CD4-positive, alpha-beta T cell treated with Interleukin-10 for 1 hour (primary cell): ENCODE measurements at regions not wholly inside any gene's neighbourhood (a gene's known extent, or its start where the extent isn't known, plus 50 kb on each side); places are given as distances from the start of the nearest gene placed in this dataset.

Experiments used
- DNase-seq: peaks from one replicate; pipeline ENCODE4 v3.0.0-alpha.2; 2020

- DNase-seq, result no peak
Measured at GRCh38 chr1:239840336-239840735, 251.3 kb upstream of the FMN2 start.

- DNase-seq, result no peak
Measured at GRCh38 chr1:239840790-239841189, 250.9 kb upstream of the FMN2 start.

DNA sequence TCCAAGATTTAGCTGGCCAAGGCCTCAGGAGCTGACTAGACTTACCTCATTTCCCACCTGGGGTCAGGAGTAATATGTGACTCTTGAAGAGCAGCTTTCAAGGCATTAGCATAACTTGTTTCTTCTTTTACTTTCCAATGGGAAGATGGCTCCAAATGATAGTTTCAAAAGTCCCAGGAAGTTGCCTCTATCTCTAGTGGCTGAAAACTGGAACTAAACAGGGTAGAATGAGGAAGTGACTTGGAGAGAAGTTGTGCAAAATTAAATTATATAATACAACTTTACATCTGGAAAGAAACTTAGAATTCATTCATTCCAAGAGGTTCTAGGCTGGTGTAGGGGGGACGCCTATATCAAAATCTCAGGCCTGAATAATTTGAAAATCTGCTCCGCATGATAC lies 250.1 kb upstream of the FMN2 start:
- DNase-seq, result no peak

DNA sequence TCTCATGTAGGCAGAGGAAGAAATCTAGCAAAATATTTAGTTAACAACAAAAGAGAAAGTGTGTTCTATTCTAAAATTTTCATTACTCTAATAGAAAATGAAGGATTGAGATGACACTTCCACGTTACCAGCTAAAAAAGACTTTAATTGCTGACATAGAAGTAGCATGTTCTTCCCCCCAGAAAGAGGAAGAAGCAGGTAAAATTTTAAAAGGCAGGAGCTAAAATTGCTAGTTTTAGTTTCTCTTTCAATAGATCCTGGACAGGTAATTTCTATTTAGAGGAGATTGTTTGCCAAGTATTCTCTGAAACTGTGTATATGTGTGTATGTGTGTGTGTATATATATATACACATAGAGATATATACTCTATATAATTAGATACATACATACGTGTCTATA lies 248.1 kb upstream of the FMN2 start:
- DNase-seq, result no peak

DNA sequence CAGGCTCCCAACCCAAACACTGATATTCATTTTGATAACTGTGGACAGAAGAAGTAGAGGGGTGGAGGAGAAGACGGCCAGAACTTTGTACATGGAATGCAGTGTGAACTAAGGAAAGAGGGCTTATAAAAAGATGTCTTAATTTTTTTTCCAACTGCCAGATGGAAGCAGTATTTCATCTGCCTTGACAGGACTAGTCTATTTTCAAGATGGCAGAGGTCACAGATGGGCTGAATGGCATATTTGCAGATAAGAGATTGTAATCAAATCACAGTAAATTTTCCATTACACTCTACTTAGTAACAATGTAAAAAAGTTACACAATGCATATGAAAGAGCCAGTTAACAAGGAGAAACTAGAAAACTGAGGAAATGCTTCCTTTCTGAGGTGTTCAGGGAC lies 246.8 kb upstream of the FMN2 start:
- no peak for DNase-seq

- DNase-seq, result no peak
Measured at GRCh38 chr1:239854922-239855321, 236.8 kb upstream of the FMN2 start.

- DNase-seq, result no peak
Measured at GRCh38 chr1:239856067-239856466, 235.6 kb upstream of the FMN2 start.

GRCh38 chr1:239856924-239857323 lies 234.8 kb upstream of the FMN2 start:
- DNase-seq, result no peak

DNA sequence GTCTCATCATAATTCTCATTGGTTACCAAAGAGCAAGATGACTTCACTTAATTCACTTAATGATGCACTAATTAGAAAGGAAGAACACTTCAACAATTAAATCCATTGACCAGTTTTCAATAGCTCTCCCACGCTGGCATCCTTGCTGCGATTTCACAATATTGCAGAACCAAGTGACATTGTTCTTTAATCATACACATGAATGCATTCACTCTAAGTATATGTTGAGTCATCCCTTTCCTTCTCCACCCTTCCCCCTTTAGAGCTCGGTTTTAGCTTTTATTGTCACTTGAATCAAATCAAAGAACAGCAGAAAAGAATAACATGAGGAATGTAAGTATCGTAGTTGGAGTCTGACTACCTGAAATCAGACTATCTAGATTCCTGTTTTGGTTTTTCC lies 233.6 kb upstream of the FMN2 start:
- DNase-seq, result no peak

GRCh38 chr1:239858529-239858928 lies 233.2 kb upstream of the FMN2 start:
- no peak for DNase-seq

- DNase-seq, result no peak
Measured at GRCh38 chr1:239861985-239862384, 229.7 kb upstream of the FMN2 start.

DNA sequence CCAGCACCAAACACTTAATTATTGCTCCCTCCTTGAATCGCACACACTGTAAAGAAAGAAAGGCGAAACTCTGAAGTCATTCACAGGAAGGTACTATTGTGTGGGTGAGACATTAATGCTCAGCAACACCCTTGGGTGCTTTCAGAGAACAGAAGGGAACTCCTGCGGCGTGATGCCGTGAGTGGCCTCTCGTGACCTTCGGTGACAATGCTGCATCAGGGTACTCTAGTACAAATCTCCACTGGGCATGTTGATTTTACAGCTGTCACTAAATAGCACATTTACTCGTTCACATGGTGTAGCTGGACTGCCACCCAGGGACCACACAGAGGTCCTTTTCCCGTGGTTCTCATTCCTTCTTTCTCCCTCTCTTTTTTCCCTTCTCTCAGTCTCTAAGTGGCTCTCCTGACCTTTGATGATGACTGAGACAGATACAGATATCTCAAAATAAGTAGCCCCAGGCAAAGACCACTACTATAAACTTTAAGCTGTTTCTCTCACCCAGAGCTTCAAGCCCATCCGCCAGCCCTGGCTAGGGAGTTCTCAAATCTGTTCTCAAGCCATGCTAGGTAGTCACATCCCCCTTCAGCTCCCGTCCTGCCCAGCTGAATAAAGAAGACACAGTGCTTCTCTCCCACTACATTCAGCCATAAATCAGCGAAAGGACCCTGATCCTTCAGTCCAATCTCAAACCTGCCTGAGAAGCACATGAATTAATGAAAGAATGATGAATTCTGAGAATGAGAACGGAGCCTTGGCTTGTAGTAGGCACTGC lies 223.4 kb upstream of the FMN2 start:
- no peak for DNase-seq

DNA sequence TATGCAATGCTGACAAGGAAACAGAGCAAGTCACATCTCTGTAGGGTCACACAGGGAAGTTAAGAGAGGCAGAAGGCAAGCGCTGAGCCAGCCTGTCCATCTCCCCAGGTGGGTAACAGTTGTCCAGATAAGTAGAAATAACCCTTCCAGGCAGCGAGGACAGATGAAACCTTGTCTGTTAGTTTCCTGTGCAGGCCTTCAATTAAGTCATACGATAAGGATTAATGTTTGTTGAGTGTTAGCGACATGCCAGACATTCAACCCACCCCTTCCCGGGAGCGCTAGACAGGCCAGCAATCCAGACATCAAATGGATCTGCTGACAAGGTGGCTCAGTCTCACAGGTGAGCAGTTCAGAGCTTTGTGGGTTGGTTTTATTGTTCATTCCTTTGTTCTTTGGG lies 221.5 kb upstream of the FMN2 start:
- no peak for DNase-seq

- DNase-seq, result no peak
Measured at GRCh38 chr1:239872626-239873025, 219.1 kb upstream of the FMN2 start.

GRCh38 chr1:239874831-239875230 lies 216.9 kb upstream of the FMN2 start:
- no peak for DNase-seq

- DNase-seq, result no peak
Measured at GRCh38 chr1:239879321-239880170, 212.1 kb upstream of the FMN2 start.

- no peak for DNase-seq
Measured at GRCh38 chr1:239882967-239883366, 208.7 kb upstream of the FMN2 start.

- no peak for DNase-seq
Measured at GRCh38 chr1:239884796-239885195, 206.9 kb upstream of the FMN2 start.

DNA sequence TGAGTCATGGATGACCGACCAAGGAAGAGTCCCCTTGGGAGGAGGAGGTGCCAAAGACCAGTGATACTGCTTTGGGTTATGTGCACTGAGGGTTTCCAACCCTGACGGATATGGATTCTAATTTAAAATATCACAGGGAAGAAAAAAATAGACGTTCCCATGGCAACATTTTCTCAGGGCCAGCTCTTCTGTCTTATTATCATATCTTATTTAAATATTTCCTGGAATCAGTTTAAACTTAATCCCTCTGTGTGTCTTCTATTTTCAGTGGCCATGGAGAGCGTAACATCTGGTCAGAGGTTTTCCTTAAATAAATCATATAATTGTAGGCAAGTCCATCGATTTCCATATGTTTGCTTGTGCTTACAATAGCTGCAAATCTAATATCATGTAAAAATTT lies 205.4 kb upstream of the FMN2 start:
- DNase-seq, result no peak

DNA sequence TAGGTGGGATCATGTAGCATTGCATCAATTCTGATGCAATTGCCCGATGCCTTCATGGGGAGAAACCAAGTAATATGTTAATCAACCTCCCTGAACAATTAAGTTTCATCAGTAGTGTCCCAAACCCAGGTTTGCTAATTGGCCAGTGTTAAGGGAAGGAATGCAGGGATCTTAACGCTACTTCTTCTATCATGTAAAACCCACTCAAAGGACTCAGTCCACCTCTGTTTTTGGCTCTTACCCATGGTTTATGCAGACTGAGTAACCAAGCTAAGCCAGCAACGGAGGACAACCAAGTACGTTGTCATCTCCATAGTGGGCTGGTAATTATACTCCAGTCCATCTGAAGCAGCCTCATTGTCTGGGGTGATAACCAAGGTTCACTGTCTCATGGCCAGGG lies 203.0 kb upstream of the FMN2 start:
- DNase-seq, result no peak

GRCh38 chr1:239891621-239892358 lies 199.9 kb upstream of the FMN2 start:
- DNase-seq, result no peak

GRCh38 chr1:239892602-239893001 lies 199.1 kb upstream of the FMN2 start:
- no peak for DNase-seq

DNA sequence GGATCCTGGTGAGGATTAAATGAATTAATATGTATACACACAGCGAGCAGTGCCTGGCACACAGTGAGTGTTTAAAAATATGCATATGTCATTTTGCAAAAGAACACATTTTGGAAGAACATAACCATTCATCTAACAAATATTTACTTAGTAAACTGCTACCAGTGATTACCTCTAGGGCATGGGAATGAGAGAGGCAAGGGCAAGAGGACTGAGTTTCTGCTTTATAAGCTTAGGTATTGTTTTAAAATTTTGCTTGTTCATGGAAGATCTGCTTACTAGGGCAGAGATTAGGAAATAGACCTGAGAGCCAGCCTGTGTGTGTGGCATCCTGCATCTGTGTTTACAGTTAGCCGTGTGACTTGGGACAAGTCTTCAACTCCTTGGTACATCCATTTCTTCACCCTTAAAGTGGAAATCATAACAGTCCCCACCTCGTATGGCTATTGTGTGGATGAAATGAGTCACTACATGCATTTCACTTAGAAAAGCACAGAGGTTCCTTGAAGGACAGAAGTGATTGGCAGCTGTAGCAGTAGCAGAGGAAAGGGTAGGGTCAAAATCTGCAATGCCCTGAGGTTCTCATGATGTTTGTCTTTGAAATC lies 198.5 kb upstream of the FMN2 start:
- DNase-seq, result no peak
